ENCODE measurements at regions not wholly inside any gene's neighbourhood (a gene's known extent, or its start where the extent isn't known, plus 50 kb on each side); places are given as distances from the start of the nearest gene placed in this dataset.
"Not testable (repeated sequence)": the region's sequence is repeated elsewhere in the genome, so short reads cannot be mapped to it uniquely, and the experiment has no call there.

GRCh38 chrY:9265551-9265950 is 71.7 kb upstream of the TSPY4 start:
- no peak overlapping the region for H3K27ac ChIP-seq (ENCODE audit: low read depth, low read length)
- H3K4ac ChIP-seq (ENCODE audit: low read depth, low read length): no peak overlapping the region
- no peaks in the 10 kb centered on the region for H3K79me2 ChIP-seq (ENCODE audit: control insufficient read depth, insufficient read depth, low read length, poor library complexity)
- H3K4me2 ChIP-seq (ENCODE audit: low read length): no peak overlapping the region
- H3K36me3 ChIP-seq (ENCODE audit: control insufficient read depth in 1 of 2, insufficient read depth in 2 of 2, low read length in 2 of 2): no peaks in the 10 kb centered on the region
- H3K4me3 ChIP-seq (ENCODE audit: low read depth, low read length): no peak overlapping the region
- no peak overlapping the region for H4K12ac ChIP-seq (ENCODE audit: low read depth, low read length)
- H2BK120ac ChIP-seq (ENCODE audit: insufficient read depth, low read length, poor library complexity): no peak overlapping the region
- H2BK5ac ChIP-seq (ENCODE audit: low read depth, low read length, poor library complexity): no peak overlapping the region
- H2AFZ ChIP-seq (ENCODE audit: insufficient read depth, low read length, poor library complexity): no peak overlapping the region
- H2AK5ac ChIP-seq (ENCODE audit: low read length): no peak overlapping the region
- no peak overlapping the region for H3K14ac ChIP-seq (ENCODE audit: low read length)
- no peak overlapping the region for H4K91ac ChIP-seq (ENCODE audit: low read depth, low read length)
- H3K23ac ChIP-seq (ENCODE audit: low read length): no peak overlapping the region
- no peak overlapping the region for H3K9ac ChIP-seq (ENCODE audit: low read length)
- no peak overlapping the region for H4K8ac ChIP-seq (ENCODE audit: low read depth, low read length)
- no peaks in the 10 kb centered on the region for H3K79me1 ChIP-seq (ENCODE audit: low read length)
- H3K27me3 ChIP-seq (ENCODE audit: insufficient read depth, low read length): no peaks in the 10 kb centered on the region
- no peak overlapping the region for H3K18ac ChIP-seq (ENCODE audit: low read length)
- peaks cover 13% of the 10 kb centered on the region for H3K9me3 ChIP-seq (ENCODE audit: insufficient read depth, low read depth, low read length)
- no peak overlapping the region for H2BK12ac ChIP-seq (ENCODE audit: low read length)
- H3K4me1 ChIP-seq (ENCODE audit: control insufficient read depth in 1 of 2, insufficient read depth in 2 of 2, low read length in 2 of 2): no peaks in the 10 kb centered on the region
- no peak for DNase-seq
- no CpG with 5 or more reads among the region's 3 CpGs for WGBS (ENCODE audit: extremely low coverage, insufficient coverage, insufficient read length)

GRCh38 chrY:9270351-9270750 is 66.9 kb upstream of the TSPY4 start:
- H3K4me1 ChIP-seq (ENCODE audit: control insufficient read depth in 1 of 2, insufficient read depth in 2 of 2, low read length in 2 of 2); H3K4ac ChIP-seq (ENCODE audit: low read depth, low read length); H3K79me1 ChIP-seq (ENCODE audit: low read length); H3K79me2 ChIP-seq (ENCODE audit: control insufficient read depth, insufficient read depth, low read length, poor library complexity); H4K91ac ChIP-seq (ENCODE audit: low read depth, low read length); H3K27ac ChIP-seq (ENCODE audit: low read depth, low read length); H3K4me3 ChIP-seq (ENCODE audit: low read depth, low read length); DNase-seq; H2BK5ac ChIP-seq (ENCODE audit: low read depth, low read length, poor library complexity); H2BK120ac ChIP-seq (ENCODE audit: insufficient read depth, low read length, poor library complexity); H4K12ac ChIP-seq (ENCODE audit: low read depth, low read length); H3K4me2 ChIP-seq (ENCODE audit: low read length); H2AK5ac ChIP-seq (ENCODE audit: low read length); H2AFZ ChIP-seq (ENCODE audit: insufficient read depth, low read length, poor library complexity); H3K14ac ChIP-seq (ENCODE audit: low read length); H4K8ac ChIP-seq (ENCODE audit: low read depth, low read length); H3K9ac ChIP-seq (ENCODE audit: low read length); H3K27me3 ChIP-seq (ENCODE audit: insufficient read depth, low read length); H2BK12ac ChIP-seq (ENCODE audit: low read length); H3K23ac ChIP-seq (ENCODE audit: low read length); H3K18ac ChIP-seq (ENCODE audit: low read length); H3K36me3 ChIP-seq (ENCODE audit: control insufficient read depth in 1 of 2, insufficient read depth in 2 of 2, low read length in 2 of 2): not testable (repeated sequence)
- WGBS (ENCODE audit: extremely low coverage, insufficient coverage, insufficient read length): no CpG with 5 or more reads among the region's 3 CpGs
- H3K9me3 ChIP-seq (ENCODE audit: insufficient read depth, low read depth, low read length): peaks cover 10% of the 10 kb centered on the region

GRCh38 chrY:9272847-9273246 is 64.4 kb upstream of the TSPY4 start:
- not testable (repeated sequence) for H3K27me3 ChIP-seq (ENCODE audit: insufficient read depth, low read length); H4K91ac ChIP-seq (ENCODE audit: low read depth, low read length); H4K12ac ChIP-seq (ENCODE audit: low read depth, low read length); H3K79me2 ChIP-seq (ENCODE audit: control insufficient read depth, insufficient read depth, low read length, poor library complexity); H2BK5ac ChIP-seq (ENCODE audit: low read depth, low read length, poor library complexity); H3K4ac ChIP-seq (ENCODE audit: low read depth, low read length); H2BK120ac ChIP-seq (ENCODE audit: insufficient read depth, low read length, poor library complexity); H3K4me1 ChIP-seq (ENCODE audit: control insufficient read depth in 1 of 2, insufficient read depth in 2 of 2, low read length in 2 of 2); H2BK12ac ChIP-seq (ENCODE audit: low read length); H3K18ac ChIP-seq (ENCODE audit: low read length); DNase-seq; H2AFZ ChIP-seq (ENCODE audit: insufficient read depth, low read length, poor library complexity); H3K27ac ChIP-seq (ENCODE audit: low read depth, low read length); H3K9ac ChIP-seq (ENCODE audit: low read length); H3K4me2 ChIP-seq (ENCODE audit: low read length); H3K79me1 ChIP-seq (ENCODE audit: low read length); H3K23ac ChIP-seq (ENCODE audit: low read length); H3K14ac ChIP-seq (ENCODE audit: low read length); H2AK5ac ChIP-seq (ENCODE audit: low read length); H3K4me3 ChIP-seq (ENCODE audit: low read depth, low read length); H3K9me3 ChIP-seq (ENCODE audit: insufficient read depth, low read depth, low read length); H4K8ac ChIP-seq (ENCODE audit: low read depth, low read length); H3K36me3 ChIP-seq (ENCODE audit: control insufficient read depth in 1 of 2, insufficient read depth in 2 of 2, low read length in 2 of 2)
- no CpG with 5 or more reads among the region's 6 CpGs for WGBS (ENCODE audit: extremely low coverage, insufficient coverage, insufficient read length)

GRCh38 chrY:9278842-9279241 is 58.4 kb upstream of the TSPY4 start:
- not testable (repeated sequence) for H3K4ac ChIP-seq (ENCODE audit: low read depth, low read length); H3K14ac ChIP-seq (ENCODE audit: low read length); H3K4me1 ChIP-seq (ENCODE audit: control insufficient read depth in 1 of 2, insufficient read depth in 2 of 2, low read length in 2 of 2); H2AFZ ChIP-seq (ENCODE audit: insufficient read depth, low read length, poor library complexity); H2BK5ac ChIP-seq (ENCODE audit: low read depth, low read length, poor library complexity); H3K9ac ChIP-seq (ENCODE audit: low read length); H3K27ac ChIP-seq (ENCODE audit: low read depth, low read length); H3K36me3 ChIP-seq (ENCODE audit: control insufficient read depth in 1 of 2, insufficient read depth in 2 of 2, low read length in 2 of 2); H4K12ac ChIP-seq (ENCODE audit: low read depth, low read length); H3K4me3 ChIP-seq (ENCODE audit: low read depth, low read length); H3K9me3 ChIP-seq (ENCODE audit: insufficient read depth, low read depth, low read length); DNase-seq; H2BK120ac ChIP-seq (ENCODE audit: insufficient read depth, low read length, poor library complexity); H3K79me2 ChIP-seq (ENCODE audit: control insufficient read depth, insufficient read depth, low read length, poor library complexity); H2BK12ac ChIP-seq (ENCODE audit: low read length); H3K18ac ChIP-seq (ENCODE audit: low read length); H3K4me2 ChIP-seq (ENCODE audit: low read length); H2AK5ac ChIP-seq (ENCODE audit: low read length); H4K91ac ChIP-seq (ENCODE audit: low read depth, low read length); H3K79me1 ChIP-seq (ENCODE audit: low read length); H3K27me3 ChIP-seq (ENCODE audit: insufficient read depth, low read length); H3K23ac ChIP-seq (ENCODE audit: low read length); H4K8ac ChIP-seq (ENCODE audit: low read depth, low read length)
- no CpG with 5 or more reads among the region's 7 CpGs for WGBS (ENCODE audit: extremely low coverage, insufficient coverage, insufficient read length)

All from trophoblast cell (in vitro differentiated cells and primary cell).